Femur (tissue), 1 donor: ENCODE measurements at regions not wholly inside any gene's neighbourhood (a gene's known extent, or its start where the extent isn't known, plus 50 kb on each side); places are given as distances from the start of the nearest gene placed in this dataset.
A peak's percentile ranks its signal among the peaks of the same experiment; 100 is the strongest.
"Not testable (repeated sequence)": the region's sequence is repeated elsewhere in the genome, so short reads cannot be mapped to it uniquely, and the experiment has no call there.

Experiments used
- DNase-seq: peaks from one replicate; pipeline ENCODE4 v3.0.0-alpha.2; 2017

DNA sequence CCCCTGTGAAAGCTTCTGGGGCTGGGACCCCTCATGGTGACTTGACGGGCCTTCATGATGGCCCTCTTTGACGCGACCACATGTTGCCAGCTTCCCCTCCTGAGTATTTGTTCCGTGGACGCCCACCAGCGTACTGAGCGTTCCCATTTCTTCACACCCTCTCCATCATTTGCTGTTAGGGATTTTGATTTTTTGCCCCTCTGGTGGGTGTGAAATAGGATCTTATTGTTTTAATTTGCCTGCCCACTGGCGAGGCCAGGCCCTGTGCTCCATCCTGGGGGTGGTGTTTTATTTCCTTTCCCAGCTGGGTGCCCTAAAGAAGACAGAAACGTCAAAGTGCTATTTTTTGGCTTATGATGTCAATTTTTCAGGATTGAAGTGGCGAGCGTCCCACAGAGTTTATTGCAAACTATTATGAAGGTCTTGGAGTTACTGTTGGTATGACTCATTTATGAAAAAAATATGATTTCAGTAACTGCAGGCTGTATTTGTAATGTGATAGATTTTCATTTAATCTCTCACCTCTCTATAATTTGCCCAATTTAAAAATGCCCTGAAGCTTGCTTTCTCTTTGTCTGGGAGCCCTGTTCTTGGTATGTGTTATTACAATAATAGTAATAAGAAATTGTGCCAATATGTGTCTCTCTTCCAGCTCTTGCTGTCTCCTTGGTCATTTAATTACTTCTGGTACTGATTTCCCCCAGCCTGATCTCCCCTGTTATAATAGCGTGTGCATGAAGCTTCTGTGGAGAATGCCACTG lies 99.6 kb downstream of the SLC25A47 start:
- no peak for DNase-seq

DNA sequence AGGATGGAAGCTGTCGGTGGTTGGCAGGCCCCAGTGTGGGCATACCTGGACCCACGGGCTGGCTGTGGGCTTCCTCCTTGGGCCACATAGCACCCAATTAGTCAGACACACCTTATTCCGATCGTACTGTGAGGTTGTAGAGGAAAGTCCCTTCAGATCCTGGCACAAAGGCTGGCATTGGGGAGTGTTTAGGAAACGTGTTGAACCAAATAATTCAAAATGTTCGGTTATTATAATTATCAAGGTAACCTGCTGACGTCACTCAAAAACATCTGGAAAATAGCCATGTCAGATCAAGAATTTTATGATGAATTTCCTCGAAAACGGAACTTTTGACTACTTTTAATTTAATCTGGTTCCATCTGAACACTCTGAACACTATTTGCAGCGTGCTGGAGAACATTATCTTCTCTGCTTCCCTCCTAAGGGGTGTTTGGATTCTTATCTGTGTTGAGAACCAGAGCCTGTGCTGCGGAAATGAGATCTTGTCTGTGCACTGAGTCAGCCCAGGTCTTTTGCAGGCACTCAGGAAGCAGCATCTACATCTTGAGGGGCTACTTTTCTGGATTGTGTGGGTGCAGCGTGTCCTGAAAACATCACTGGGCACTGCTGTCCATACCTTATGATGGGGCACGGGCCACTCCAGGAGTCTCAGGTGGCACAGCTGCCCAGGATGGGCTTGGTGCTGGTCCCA lies 100.3 kb downstream of the SLC25A47 start:
- DNase-seq, result no peak

GRCh38 chr14:100424504-100425428 lies 101.6 kb downstream of the SLC25A47 start:
- DNase-seq, result no peak

- DNase-seq, result no peak
Measured at GRCh38 chr14:100425429-100425827, 102.3 kb downstream of the SLC25A47 start.

DNA sequence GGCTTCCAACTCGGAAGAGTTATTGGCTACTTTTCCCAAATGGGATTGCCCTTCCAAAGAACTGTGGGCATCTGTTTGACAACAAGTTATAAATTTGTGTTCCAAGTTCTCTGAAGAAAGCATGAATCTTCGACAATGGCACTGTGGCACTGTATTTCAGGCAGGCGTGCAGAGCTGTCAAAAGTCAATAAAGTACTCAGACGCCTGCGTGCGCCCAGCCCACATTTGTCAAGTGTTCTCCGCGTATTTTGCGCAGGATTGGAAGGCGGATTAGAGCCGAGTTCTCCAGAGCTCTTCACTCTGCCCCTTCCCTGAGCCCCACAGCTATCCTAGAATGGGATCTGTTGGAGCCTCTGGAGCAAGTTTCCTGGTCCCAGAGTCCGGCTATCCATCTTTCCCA lies 103.2 kb downstream of the SLC25A47 start:
- DNase-seq, result no peak

DNA sequence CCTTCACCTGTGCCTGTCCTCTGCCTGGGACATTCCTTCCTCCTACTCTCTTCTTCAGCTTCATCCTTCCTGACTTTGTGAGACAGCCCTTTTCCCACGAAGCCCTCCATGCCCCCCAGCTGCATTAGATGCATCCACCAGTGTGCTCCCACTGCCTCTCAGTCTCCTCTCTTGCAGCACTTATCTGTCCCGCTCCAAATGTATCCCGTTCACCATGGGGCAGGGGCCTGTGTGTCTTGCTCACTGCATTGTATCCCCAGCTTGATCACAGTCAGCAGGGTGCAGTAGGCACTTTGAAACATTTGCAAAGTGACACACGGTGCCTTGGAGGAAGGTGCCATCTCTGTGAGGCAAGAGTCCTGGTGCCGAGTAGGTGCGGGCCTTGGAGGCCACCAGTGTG lies 104.0 kb downstream of the SLC25A47 start:
- DNase-seq, result no peak

GRCh38 chr14:100428727-100429126 lies 105.6 kb downstream of the SLC25A47 start:
- DNase-seq, result no peak

- DNase-seq, result no peak
Measured at GRCh38 chr14:100429537-100429936, 106.4 kb downstream of the SLC25A47 start.

DNA sequence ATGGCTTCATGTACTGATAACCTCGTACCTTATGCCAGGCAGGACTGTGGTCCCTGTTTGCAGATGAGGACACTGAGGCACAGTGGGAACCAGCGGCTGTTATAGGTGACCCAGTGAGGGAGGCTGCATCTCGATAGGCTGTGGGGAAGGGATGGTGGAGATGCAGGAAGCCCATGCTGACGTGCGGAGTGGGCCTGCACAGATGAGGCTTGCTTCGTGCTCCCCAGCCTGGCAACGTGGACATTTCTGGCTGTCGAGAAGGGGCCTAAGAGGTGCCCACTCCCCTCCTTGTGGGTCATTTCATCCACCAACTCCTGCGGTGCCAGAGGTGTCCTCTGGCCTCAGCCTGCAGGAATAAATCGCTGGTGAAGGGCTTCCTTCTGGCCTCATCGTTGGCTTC lies 107.4 kb downstream of the SLC25A47 start:
- DNase-seq, result no peak

GRCh38 chr14:100431461-100431860 lies 108.3 kb downstream of the SLC25A47 start:
- not testable (repeated sequence) for DNase-seq

GRCh38 chr14:100432652-100433427 lies 109.7 kb downstream of the SLC25A47 start:
- no peak for DNase-seq

DNA sequence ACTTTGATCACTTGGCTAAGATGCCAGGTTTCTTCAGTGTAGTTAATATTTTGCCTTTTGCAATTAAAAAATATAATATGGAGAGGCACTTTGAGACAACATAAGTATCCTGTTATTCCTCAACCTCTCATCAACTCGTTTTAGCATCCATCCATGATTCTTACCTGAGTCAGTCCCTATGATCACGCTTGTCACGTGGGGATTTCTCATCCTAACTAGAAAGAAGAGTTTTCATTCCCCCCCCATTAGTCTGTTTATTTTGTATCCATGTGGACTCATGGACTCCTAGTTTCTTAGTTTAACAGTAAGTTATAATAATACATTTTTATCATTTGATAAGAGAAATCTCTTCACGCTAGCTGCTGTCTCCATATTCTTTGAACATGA lies 110.3 kb downstream of the SLC25A47 start:
- DNase-seq, result no peak

GRCh38 chr14:100434033-100434601 lies 111.0 kb downstream of the SLC25A47 start:
- no peak for DNase-seq

DNA sequence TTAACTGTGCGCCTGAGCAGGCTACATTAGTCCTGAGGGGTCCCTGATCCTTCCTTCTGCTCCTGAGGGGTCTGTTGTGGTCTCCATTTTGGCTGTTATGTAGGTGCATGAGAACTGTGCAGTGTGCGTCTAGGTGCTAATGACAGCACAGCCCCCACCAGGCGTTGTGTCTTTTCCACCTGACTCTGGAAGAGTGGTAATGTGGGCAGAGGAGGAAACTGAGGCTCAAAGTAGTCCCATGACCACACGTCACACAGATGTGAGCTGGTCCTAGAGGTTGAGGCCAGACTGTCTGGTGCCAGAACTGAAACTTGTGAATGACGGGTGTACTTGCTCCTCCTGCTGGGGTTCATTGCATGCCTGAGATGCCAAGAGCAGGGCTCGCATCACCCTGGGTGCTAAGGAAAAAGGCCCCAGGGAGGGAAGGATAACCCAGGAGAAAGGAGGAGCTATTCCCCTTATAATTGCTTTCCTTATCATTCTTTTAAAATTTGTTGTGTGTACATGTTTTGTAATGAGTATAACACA lies 111.8 kb downstream of the SLC25A47 start:
- DNase-seq, result no peak

- DNase-seq, result no peak
Measured at GRCh38 chr14:100435459-100435858, 112.3 kb downstream of the SLC25A47 start.

DNA sequence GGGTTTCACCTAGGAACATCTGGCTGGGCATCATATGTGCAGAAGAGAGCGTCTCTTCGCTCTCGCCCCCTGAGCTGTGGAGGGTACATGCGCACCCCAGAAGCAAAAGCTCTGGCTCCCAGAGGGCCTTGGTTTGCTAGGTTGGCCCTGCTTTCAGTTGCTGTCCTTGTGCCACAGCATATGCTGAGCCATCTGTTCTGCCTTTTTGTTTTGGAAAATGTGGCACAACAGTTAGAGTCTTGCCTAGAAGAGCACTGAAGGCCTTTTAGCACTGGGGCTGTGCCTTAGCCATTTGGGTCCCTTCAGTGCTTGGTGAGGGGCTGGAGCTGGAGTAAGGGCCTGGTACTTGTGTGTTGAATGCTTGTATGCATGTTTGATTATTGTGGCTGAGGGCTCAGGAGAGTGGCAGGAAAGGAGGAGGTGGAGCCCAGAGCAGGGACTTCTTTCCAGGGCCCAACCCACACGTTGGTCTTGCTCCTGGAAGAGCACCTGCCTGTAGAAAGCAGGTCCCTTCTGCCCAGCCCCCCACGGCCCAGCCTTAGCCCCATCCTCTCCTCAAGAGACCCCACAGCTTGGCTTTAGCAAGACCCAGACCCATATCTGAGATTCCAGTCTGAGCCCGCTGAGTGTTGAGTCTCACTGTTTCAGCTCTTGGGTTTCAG lies 113.7 kb downstream of the SLC25A47 start:
- DNase-seq, result no peak

DNA sequence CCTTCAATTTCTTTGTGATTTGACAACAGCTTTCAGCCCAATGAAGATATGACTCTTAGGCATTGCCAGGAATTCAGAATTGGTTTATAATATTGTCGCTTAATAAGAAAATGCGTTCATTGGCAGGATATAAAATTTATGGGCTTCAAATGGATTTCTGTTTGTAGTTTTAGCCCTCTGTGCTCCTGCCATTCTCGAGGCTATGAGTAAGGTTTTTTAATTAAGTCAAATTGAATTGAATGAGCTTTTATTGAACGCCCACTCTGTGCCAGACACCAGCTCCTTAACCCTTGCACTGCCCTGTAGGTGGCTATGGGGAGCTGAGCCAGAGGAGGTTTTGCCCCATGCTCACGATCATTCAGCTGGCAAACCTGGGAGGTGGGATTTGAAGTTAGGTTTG lies 115.1 kb downstream of the SLC25A47 start:
- DNase-seq, result no peak

DNA sequence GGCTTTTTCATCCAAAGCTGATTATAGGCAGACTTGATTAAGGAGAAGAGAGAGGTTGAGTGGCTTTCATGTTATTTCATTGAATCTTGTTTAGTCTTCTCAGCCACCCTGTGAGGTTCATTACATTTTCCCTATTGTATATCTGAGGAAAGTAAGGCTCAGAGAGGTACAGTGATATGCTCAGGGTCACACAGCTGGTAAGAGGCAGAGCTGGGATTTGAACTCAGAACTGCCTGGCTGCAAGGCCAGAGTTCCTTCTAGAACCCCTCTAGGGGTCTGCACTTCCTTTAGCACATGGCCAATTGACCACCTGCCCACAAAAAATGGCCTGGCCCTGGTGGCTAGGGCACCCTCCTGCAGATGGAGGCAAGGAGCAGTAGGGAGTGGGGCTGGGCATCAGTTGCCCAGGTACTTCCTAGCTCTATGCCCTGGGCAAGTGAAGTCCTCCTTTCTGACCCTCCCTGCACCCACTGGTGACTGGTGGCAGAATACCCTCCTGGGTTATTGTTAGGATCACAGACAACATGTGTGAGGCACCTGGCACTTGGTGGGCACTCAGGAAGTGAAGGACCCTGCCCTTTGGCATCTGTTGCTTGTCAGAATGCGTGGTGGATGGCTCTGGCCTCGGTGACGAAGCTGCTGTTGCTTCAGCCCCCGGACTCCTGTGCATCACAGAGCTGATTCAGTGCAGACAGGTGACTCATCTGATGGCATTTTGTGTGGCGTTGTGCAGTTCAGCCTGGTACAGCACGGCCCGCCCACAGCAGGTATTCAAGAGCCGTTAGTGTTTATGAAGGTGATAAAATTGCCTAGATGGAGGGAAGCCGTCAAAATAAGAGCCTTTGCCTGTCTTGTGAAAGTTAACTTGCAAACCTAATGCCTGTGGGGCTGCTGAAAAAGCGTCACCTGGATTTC lies 115.8 kb downstream of the SLC25A47 start:
- DNase-seq, result no peak

DNA sequence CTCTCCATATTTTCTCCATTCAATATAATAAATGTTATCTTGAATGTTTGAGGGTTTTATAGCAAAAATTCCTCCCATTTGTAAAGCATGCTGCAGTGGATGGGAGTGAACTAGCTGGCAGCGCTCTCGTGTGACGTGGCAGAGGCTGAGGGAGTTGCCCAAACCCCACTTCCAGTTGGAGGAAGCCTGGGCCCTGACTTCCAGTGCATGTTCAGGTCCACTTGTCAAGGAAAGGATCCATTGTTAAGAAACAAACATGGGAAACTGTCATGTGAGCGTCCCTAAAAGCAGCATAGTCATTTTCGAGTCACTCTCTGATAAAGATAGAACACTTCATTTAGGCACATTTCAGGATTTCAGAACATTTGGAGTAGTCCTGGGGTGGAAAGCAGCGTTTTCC lies 116.6 kb downstream of the SLC25A47 start:
- no peak for DNase-seq

DNA sequence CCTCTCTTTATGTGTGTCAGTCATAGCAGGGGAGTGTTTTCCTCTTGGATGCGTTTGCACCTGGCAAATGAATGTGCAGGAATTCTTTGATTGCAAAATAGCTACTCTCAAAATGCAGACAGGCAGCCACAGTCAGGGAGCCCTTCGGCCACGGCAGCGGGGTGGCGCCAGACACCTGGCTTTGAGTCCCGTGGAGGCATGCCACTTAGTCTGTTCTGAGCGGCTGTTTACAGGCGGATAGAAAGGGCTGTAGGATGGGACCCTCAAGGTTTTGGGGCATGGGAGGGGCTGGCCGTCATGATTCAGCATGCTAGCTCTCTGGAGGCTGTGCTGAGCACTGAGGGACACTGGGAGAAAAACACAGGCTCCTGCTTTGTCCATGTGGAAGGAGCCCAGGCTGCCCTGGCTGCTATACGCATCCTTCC lies 117.1 kb downstream of the SLC25A47 start:
- peak; percentile 86 for DNase-seq
